ENCODE measurements at regions not wholly inside any gene's neighbourhood (a gene's known extent, or its start where the extent isn't known, plus 50 kb on each side); places are given as distances from the start of the nearest gene placed in this dataset.

GRCh38 chr1:168365719-168366479 lies 85.2 kb downstream of the TBX19 start:
- TF ChIP-seq CTCF (IDR thresholded peaks at IDR 0.05) (no peak), POLR2A (IDR thresholded peaks at IDR 0.05) (no peak)

All from testis (tissue), 2 donors.